Lower leg skin (tissue), 3 donors: ENCODE measurements at regions not wholly inside any gene's neighbourhood (a gene's known extent, or its start where the extent isn't known, plus 50 kb on each side); places are given as distances from the start of the nearest gene placed in this dataset.

ENCODE experiments used
- POLR2A ChIP-seq, 2 donors: fragments of 450-650 bp; IDR thresholded peaks; one replicate each; pipeline ENCODE4 v1.6.1; 2016 to 2017; ENCODE audit warnings: antibody characterized with exemption in 2 of 2, mild to moderate bottlenecking in 1 of 2, moderate library complexity in 1 of 2
- TF ChIP-seq, protein P1 (sequence below), 3 donors: fragments of 450-650 bp; IDR thresholded peaks; one replicate each; pipeline ENCODE4 v1.5.1; 2016; ENCODE audit warnings: antibody characterized with exemption in 3 of 3, mild to moderate bottlenecking in 3 of 3, moderate library complexity in 2 of 3

DNA sequence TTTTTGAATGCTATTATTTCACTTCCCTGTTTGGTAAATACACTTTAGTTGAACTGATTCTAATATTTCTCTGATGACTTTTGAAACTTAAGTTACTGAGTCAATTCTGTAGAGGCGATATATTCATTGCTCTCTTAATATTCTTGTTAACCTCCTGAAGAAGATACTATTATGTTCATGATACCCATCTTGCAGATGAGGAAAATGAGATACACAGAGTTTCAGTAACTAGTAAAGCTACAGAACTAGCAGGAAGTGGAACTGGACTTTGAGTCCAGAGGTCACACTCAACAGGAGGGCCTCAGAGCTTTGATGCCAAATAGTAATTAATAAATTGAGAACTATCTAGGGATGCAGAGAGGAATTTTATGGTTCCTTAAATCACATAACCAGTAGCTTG is 70.0 kb downstream of the PCDH7 start:
- no peak for TF ChIP-seq POLR2A (IDR thresholded peaks at IDR 0.05)
- TF ChIP-seq, protein P1, sequence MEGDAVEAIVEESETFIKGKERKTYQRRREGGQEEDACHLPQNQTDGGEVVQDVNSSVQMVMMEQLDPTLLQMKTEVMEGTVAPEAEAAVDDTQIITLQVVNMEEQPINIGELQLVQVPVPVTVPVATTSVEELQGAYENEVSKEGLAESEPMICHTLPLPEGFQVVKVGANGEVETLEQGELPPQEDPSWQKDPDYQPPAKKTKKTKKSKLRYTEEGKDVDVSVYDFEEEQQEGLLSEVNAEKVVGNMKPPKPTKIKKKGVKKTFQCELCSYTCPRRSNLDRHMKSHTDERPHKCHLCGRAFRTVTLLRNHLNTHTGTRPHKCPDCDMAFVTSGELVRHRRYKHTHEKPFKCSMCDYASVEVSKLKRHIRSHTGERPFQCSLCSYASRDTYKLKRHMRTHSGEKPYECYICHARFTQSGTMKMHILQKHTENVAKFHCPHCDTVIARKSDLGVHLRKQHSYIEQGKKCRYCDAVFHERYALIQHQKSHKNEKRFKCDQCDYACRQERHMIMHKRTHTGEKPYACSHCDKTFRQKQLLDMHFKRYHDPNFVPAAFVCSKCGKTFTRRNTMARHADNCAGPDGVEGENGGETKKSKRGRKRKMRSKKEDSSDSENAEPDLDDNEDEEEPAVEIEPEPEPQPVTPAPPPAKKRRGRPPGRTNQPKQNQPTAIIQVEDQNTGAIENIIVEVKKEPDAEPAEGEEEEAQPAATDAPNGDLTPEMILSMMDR (IDR thresholded peaks at IDR 0.05), result no peak
